AG10803 (cell line): ENCODE measurements at regions not wholly inside any gene's neighbourhood (a gene's known extent, or its start where the extent isn't known, plus 50 kb on each side); places are given as distances from the start of the nearest gene placed in this dataset.
"Not testable (repeated sequence)": the region's sequence is repeated elsewhere in the genome, so short reads cannot be mapped to it uniquely, and the experiment has no call there.

ENCODE experiments used
- DNase-seq: peaks from one replicate; pipeline ENCODE4 v3.0.0; 2010; ENCODE audit warnings: low read depth
- H3K4me3 ChIP-seq: 2 replicates; pipeline ENCODE4 v1.5.1; 2011; ENCODE audit warnings: mild to moderate bottlenecking, low read length, control low read depth
- CTCF ChIP-seq: conservative IDR thresholded peaks from 2 replicates; pipeline ENCODE4 v1.5.1; 2011; ENCODE audit warnings: mild to moderate bottlenecking, low read length, control low read depth, inconsistent platforms

- no peak for TF ChIP-seq CTCF
Observed at GRCh38 chr7:87287738-87288341, 57.6 kb upstream of the CROT start.

GRCh38 chr7:87288742-87289141 is 56.7 kb upstream of the CROT start:
- not testable (repeated sequence) for DNase-seq, H3K4me3 ChIP-seq

More at GRCh38 chr7:87287738-87288341, 57.6 kb upstream of the CROT start:
- no peak for DNase-seq
- H3K4me3 ChIP-seq: no peak overlapping the region

GRCh38 chr7:87295565-87295964 is 49.9 kb upstream of the CROT start:
- peak; percentile 84 for DNase-seq
- H3K4me3 ChIP-seq: not testable (repeated sequence)
